HEK293T (cell line): ENCODE measurements at regions not wholly inside any gene's neighbourhood (a gene's known extent, or its start where the extent isn't known, plus 50 kb on each side); places are given as distances from the start of the nearest gene placed in this dataset.

Experiments used
- CTCF ChIA-PET: fragments of 350-600 bp; formaldehyde crosslinking; extraction: SDS; loops from one replicate; lab custom pipeline; 2021; ENCODE audit warnings: antibody characterized with exemption, inconsistent platforms; lab: Yijun Ruan, JAX
- POLR2A ChIA-PET: fragments of 350-600 bp; formaldehyde crosslinking; extraction: SDS; loops from one replicate; lab custom pipeline; 2020; ENCODE audit warnings: antibody characterized with exemption, inconsistent platforms; lab: Yijun Ruan, JAX
- DNase-seq: peaks from one replicate; pipeline ENCODE4 v3.0.0; 2012; ENCODE audit warnings: mixed read lengths; ENCODE audit errors: extremely low spot score
- ARNT ChIP-seq: fragments of 450-650 bp; IDR thresholded peaks from 2 replicates; pipeline ENCODE4 v1.6.1; 2017; ENCODE audit warnings: mild to moderate bottlenecking
- BHLHE40 ChIP-seq: fragments of 450-650 bp; IDR thresholded peaks from 2 replicates; pipeline ENCODE4 v1.6.1; 2016; ENCODE audit warnings: mild to moderate bottlenecking, moderate library complexity, borderline replicate concordance
- CTBP1 ChIP-seq: fragments of 450-650 bp; IDR thresholded peaks from 2 replicates; pipeline ENCODE4 v1.6.1; 2016; ENCODE audit warnings: borderline replicate concordance
- ELF4 ChIP-seq: fragments of 450-650 bp; IDR thresholded peaks from 2 replicates; pipeline ENCODE4 v1.6.1; 2017; ENCODE audit warnings: antibody characterized with exemption
- FOXA1 ChIP-seq: fragments of 450-650 bp; IDR thresholded peaks from 2 replicates; pipeline ENCODE4 v1.6.1; 2016; ENCODE audit warnings: mild to moderate bottlenecking
- FOXK2 ChIP-seq: fragments of 450-650 bp; IDR thresholded peaks from 2 replicates; pipeline ENCODE4 v1.6.1; 2016; ENCODE audit warnings: mild to moderate bottlenecking
- FOXM1 ChIP-seq: fragments of 450-650 bp; IDR thresholded peaks from 2 replicates; pipeline ENCODE4 v1.6.1; 2017; ENCODE audit warnings: mild to moderate bottlenecking, borderline replicate concordance
- HDGF ChIP-seq: fragments of 450-650 bp; IDR thresholded peaks from 2 replicates; pipeline ENCODE4 v1.6.1; 2017; ENCODE audit warnings: antibody characterized with exemption, borderline replicate concordance
- L3MBTL2 ChIP-seq: fragments of 450-650 bp; conservative IDR thresholded peaks from 2 replicates; pipeline ENCODE4 v1.6.1; 2016; ENCODE audit warnings: mild to moderate bottlenecking
- LEF1 ChIP-seq: fragments of 450-650 bp; IDR thresholded peaks from 2 replicates; pipeline ENCODE4 v1.6.1; 2017; ENCODE audit warnings: mild to moderate bottlenecking, borderline replicate concordance
- NFRKB ChIP-seq: fragments of 450-650 bp; IDR thresholded peaks from 2 replicates; pipeline ENCODE4 v1.6.1; 2016; ENCODE audit warnings: mild to moderate bottlenecking, moderate library complexity
- SP1 ChIP-seq: fragments of 450-650 bp; IDR thresholded peaks from 2 replicates; pipeline ENCODE4 v1.6.1; 2017
- SUZ12 ChIP-seq: fragments of 450-650 bp; IDR thresholded peaks from 2 replicates; pipeline ENCODE4 v1.6.1; 2016; ENCODE audit warnings: mild to moderate bottlenecking
- TARDBP ChIP-seq: fragments of 450-650 bp; IDR thresholded peaks from 2 replicates; pipeline ENCODE4 v1.6.1; 2016
- ZNF384 ChIP-seq: fragments of 450-650 bp; IDR thresholded peaks from 2 replicates; pipeline ENCODE4 v1.6.1; 2016
- TF ChIP-seq, protein P1 (sequence below): fragments of 450-650 bp; IDR thresholded peaks from 2 replicates; pipeline ENCODE4 v1.6.1; 2016

GRCh38 chr15:70199540-70200410, 102.1 kb upstream of the TLE3 start:
- ChIA-PET POLR2A (interaction anchor here (0.6 kb wide), 1 partner anchor 102 kb away, joined by 3 read pairs; the partner anchor contains the start of gene TLE3), CTCF (interaction anchor here (0.6 kb wide), 1 partner anchor 322 kb away, joined by 3 read pairs; no protein-coding TSS in a partner anchor)
- no peak for TF ChIP-seq FOXM1
- TF ChIP-seq LEF1, result no peak
- TF ChIP-seq HDGF, result no peak
- TF ChIP-seq ELF4, result no peak
- TF ChIP-seq TARDBP, result no peak
- no peak for DNase-seq

GRCh38 chr15:70199124-70199482, 101.4 kb upstream of the TLE3 start:
- no peak for DNase-seq
- CTCF ChIA-PET, result no interaction called here
- TF ChIP-seq ELF4 (no peak), SP1 (no peak), FOXK2 (no peak), LEF1 (no peak), ZNF384 (no peak), L3MBTL2 (no peak), SUZ12 (no peak), HDGF (no peak)
- TF ChIP-seq, protein P1, sequence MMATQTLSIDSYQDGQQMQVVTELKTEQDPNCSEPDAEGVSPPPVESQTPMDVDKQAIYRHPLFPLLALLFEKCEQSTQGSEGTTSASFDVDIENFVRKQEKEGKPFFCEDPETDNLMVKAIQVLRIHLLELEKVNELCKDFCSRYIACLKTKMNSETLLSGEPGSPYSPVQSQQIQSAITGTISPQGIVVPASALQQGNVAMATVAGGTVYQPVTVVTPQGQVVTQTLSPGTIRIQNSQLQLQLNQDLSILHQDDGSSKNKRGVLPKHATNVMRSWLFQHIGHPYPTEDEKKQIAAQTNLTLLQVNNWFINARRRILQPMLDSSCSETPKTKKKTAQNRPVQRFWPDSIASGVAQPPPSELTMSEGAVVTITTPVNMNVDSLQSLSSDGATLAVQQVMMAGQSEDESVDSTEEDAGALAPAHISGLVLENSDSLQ, result no peak
- POLR2A ChIA-PET, result no interaction called here

DNA sequence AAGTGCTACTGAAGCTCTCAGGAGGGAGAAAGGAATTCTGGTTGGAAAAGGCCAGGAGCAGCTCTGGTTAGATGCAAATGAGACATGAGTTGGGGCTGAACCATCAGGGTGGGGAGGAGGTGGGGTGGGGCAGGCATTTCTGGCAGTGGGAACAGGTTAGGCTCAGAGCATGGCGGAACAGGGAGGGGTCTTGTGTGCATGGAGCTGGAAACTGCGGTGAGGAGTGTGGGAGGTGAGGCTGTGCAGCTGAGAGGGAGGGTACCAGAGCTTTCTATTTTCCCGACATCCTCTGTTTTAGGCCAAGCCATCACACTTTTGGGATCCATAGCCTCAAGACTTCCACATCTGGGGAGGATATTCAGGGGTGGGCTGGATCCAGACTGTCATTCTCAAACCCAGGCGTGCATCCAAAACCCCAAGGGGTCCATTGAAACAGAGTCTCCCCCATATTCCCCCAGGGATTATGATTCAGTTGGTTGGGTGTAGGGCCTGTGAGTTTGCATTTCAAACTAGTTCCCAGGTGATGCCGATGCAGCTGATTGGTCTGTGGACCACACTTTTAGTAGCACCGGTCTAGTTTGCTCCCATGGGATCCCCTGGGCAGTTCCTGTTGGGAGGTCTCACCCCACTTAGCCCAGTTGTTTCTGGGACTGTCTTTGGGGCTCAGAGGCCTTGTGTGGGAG, 100.9 kb upstream of the TLE3 start:
- CTCF ChIA-PET, result no interaction called here
- POLR2A ChIA-PET, result no interaction called here
- DNase-seq, result no peak
- TF ChIP-seq SP1 (no peak), CTBP1 (no peak), FOXK2 (no peak), L3MBTL2 (no peak), FOXM1 (no peak), FOXA1 (no peak), TARDBP (no peak), ARNT (no peak), HDGF (no peak), ZNF384 (no peak), BHLHE40 (no peak), LEF1 (no peak), SUZ12 (no peak), NFRKB (no peak), ELF4 (no peak)
- TF ChIP-seq, protein P1, result no peak

GRCh38 chr15:70197945-70198361, 100.2 kb upstream of the TLE3 start:
- DNase-seq, result no peak
- POLR2A ChIA-PET, result no interaction called here
- CTCF ChIA-PET, result interaction anchor here (0.6 kb wide), 1 partner anchor 189 kb away, joined by 3 read pairs; no protein-coding TSS in a partner anchor
- TF ChIP-seq L3MBTL2, result no peak
- TF ChIP-seq HDGF, result no peak
- TF ChIP-seq FOXK2, result no peak
- no peak for TF ChIP-seq CTBP1
- no peak for TF ChIP-seq TARDBP
- TF ChIP-seq SP1, result no peak
- no peak for TF ChIP-seq SUZ12
- TF ChIP-seq ELF4, result no peak

DNA sequence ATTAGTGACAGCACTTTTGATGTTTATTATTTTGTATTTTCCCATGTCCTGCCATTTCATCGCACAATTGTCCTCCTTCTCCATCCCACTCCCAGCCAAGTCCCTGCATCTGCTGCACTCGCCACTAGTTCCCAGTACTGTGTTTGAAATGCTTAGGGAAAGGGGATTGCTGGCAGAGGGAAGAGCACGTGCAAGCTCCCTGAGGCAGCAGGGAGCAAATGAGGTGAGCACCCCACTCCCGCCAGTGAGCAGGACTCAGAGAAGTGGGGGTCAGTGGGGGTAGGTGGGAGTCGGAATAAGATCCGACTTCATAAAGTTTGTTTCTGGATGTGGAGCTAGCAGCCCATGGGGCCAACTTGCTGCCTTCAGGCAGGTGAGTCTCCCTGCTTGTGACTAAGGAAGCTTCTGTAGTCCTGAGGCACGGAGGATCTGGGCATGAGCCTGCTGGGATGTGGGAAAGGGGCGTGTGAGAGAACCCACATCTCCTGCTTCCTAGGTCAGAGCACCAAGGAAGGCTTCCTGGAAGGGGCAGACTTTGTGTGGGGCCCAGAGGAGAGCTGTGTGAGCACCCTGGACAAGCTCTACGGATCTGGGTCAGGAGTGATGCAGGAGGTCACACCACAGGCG, 99.7 kb upstream of the TLE3 start:
- ChIA-PET POLR2A (interaction anchor here (0.9 to 1.9 kb wide), 3 partner anchors 97 to 100 kb away, joined by 3 to 8 read pairs (median 3); partner anchors contain the start of gene TLE3), CTCF (interaction anchor here (0.6 to 1.0 kb wide), 3 partner anchors 102 to 270 kb away, joined by 3 read pairs; no protein-coding TSS in a partner anchor)
- DNase-seq, result no peak
- no peak for TF ChIP-seq SP1
- no peak for TF ChIP-seq TARDBP
- no peak for TF ChIP-seq NFRKB
- no peak for TF ChIP-seq FOXM1
- TF ChIP-seq CTBP1, result no peak
- TF ChIP-seq SUZ12, result no peak
